ENCODE measurements at regions not wholly inside any gene's neighbourhood (a gene's known extent, or its start where the extent isn't known, plus 50 kb on each side); places are given as distances from the start of the nearest gene placed in this dataset.

DNA sequence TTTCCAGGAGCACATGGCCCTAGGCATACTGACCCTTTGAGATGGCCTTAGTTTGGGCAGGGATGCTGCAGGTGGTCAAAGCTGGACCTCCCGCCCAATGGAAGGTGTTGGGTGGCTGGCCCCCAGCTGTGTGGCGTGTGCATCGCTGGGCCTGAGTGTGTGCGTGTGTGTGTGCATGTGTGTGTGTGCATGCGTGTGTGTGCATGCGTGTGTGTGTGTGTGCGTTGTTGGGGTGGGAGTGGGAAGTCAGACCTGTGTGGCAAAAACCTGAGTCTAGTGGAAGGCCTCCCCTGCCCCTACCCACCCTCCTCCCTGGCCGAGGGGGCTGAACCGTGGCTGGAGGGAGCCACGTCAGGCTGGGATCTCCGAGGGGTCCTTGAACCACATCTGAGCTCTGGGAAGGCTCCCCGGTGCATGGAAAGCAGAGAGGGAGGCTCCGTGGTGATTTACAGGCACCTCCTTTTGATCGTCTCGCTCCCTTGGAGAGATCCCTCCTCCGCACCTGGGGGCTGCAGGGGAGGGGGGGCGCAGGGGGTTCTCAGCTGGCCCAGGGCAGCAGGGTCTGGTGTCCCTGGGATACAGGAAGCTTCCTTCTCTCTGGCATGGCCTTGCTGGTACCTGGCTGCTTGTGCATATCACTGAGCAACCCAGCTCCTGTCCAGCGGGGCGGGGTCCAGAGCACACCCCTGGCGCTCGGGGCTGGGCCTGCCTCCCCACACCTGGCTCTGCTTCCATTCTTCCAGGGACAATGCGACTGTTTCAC, 124.7 kb upstream of the WNT4 start:
- TF ChIP-seq, protein P1, sequence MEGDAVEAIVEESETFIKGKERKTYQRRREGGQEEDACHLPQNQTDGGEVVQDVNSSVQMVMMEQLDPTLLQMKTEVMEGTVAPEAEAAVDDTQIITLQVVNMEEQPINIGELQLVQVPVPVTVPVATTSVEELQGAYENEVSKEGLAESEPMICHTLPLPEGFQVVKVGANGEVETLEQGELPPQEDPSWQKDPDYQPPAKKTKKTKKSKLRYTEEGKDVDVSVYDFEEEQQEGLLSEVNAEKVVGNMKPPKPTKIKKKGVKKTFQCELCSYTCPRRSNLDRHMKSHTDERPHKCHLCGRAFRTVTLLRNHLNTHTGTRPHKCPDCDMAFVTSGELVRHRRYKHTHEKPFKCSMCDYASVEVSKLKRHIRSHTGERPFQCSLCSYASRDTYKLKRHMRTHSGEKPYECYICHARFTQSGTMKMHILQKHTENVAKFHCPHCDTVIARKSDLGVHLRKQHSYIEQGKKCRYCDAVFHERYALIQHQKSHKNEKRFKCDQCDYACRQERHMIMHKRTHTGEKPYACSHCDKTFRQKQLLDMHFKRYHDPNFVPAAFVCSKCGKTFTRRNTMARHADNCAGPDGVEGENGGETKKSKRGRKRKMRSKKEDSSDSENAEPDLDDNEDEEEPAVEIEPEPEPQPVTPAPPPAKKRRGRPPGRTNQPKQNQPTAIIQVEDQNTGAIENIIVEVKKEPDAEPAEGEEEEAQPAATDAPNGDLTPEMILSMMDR (conservative IDR thresholded peaks at IDR 0.05): no peak
- H3K4me3 Mint-ChIP-seq: no peak overlapping the region
- H3K9me3 Mint-ChIP-seq: no peaks in the 10 kb centered on the region
- no peak overlapping the region for H3K27ac Mint-ChIP-seq
- no peaks in the 10 kb centered on the region for H3K27me3 Mint-ChIP-seq
- peaks cover 26% of the 10 kb centered on the region for H3K4me1 Mint-ChIP-seq (ENCODE audit: unreplicated experiment)
- no peaks in the 10 kb centered on the region for H3K36me3 Mint-ChIP-seq
- DNase-seq (ENCODE audit: extremely low spot score, unreplicated experiment): no peak

DNA sequence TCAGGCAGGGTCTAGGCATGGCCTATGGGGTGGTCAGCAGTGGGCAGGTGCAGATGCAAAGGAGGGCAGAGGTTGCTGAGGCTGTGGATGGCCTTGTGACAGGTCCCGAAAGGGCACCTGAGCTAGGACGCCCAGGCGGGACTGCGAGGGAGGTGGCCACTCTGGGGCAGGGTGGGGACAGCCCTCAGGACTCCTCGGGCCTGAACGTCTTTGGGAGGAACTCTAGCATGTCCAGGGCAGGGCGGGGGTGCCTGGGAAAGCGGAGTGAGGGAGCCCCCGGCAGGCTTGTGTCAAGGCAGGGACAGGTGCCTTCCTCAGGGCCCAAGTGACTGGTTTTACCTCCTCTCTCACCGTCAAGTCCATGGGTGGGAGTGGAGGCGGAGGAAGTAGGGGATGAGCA, 125.4 kb upstream of the WNT4 start:
- H3K36me3 Mint-ChIP-seq: no peaks in the 10 kb centered on the region
- DNase-seq (ENCODE audit: extremely low spot score, unreplicated experiment): no peak
- no peaks in the 10 kb centered on the region for H3K9me3 Mint-ChIP-seq
- no peak overlapping the region for H3K4me3 Mint-ChIP-seq
- H3K27ac Mint-ChIP-seq: peak overlapping the region; percentile 53
- H3K4me1 Mint-ChIP-seq (ENCODE audit: unreplicated experiment): peaks cover 26% of the 10 kb centered on the region
- H3K27me3 Mint-ChIP-seq: no peaks in the 10 kb centered on the region
- TF ChIP-seq, protein P1 (conservative IDR thresholded peaks at IDR 0.05): no peak

DNA sequence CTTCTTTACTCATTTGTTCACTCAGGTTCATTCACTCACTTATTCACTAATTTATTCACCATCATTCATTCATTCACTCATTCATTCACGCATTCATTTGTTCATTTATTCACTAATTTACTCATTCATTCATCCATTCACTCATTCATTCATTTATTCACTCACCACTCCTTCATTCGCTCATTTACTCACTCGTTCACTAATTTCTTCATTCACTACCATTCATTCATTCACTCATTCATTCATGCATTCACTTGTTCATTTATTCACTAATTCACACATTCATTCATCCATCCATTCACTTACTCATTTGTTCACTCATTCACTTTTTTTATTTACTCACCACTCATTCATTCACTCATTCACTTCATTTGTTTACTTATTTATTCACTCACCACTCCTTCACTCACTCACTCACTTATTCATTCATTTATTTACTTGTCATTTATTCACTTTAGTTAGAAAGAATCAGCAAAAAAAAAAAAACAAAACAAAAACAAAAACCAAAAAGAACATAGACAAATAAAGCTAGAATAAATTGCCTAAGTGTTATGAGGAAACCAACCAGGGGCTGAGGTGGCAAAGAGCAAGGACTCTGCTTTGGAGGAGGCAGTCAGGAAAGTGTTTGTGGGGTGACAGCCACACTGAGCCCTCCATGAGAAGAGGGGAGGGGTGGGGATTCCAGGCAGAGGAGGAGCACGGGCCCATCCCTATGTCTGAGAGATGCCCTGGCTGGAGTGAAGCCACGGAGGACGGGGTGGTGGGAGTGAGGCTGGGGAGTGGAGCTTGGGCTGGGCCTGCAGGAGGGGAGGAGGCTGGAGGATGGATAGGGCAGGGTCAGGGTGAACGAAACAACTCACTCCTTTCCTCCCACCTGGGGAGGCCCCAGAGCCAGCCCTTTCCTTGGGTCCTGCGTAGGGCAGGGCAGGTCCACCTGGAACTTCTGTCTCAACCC, 129.2 kb upstream of the WNT4 start:
- H3K4me1 Mint-ChIP-seq (ENCODE audit: unreplicated experiment): peaks cover 12% of the 10 kb centered on the region
- H3K27me3 Mint-ChIP-seq: no peaks in the 10 kb centered on the region
- TF ChIP-seq, protein P1 (conservative IDR thresholded peaks at IDR 0.05): no peak
- H3K36me3 Mint-ChIP-seq: no peaks in the 10 kb centered on the region
- no peak for DNase-seq (ENCODE audit: extremely low spot score, unreplicated experiment)
- H3K9me3 Mint-ChIP-seq: no peaks in the 10 kb centered on the region
- H3K4me3 Mint-ChIP-seq: no peak overlapping the region
- H3K27ac Mint-ChIP-seq: no peak overlapping the region

DNA sequence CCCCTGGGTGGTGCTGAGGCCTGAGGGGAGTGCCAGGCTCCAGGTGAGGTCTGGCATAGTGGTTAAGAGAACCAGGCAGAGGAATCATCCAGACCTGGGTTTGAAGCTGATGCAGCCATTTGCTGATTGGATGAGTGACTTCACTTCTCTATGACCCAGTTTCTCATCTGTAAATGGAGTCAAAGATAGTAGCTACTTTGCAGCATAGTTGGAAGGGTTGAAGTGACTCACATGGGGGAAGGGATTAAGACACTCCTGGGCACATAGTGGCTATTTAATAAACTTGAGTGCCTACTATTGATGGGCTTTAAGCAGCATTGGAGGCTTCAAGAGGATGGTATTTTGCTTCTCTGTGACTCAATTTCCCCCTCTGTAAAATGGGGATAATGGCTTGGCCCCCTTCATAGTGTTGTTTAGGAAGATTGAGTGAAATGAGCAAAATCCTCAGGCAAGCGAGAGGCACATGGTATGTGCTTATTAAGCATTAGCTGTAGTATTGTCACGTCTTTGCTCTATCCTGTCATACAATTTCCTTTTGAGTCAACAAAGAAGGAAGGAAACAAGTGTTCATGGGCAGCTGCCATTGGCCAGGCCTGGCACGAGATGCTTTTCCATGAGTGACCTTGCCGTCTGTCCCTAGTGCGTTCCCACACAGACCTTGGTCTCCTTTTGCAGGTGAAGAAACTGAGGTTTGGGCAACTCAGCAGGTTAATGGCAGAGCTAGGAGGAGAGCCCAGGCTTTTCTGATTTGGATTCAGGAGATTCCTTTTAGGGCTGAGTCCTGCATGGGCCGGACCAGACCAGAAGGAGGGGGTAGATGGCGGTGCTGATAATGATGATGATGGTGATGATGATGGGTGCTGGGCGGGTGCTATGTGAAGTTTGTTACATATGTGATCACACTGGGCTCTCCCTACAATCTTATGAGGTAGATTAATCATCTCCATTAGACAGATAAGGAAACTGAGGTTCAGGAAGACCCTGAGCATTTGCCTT, 131.1 kb upstream of the WNT4 start:
- H3K27ac Mint-ChIP-seq: peak overlapping the region; percentile 93
- H3K4me1 Mint-ChIP-seq (ENCODE audit: unreplicated experiment): peaks cover 12% of the 10 kb centered on the region

More for the DNA sequence above, 131.1 kb upstream of the WNT4 start:
- H3K36me3 Mint-ChIP-seq: no peaks in the 10 kb centered on the region
- no peaks in the 10 kb centered on the region for H3K9me3 Mint-ChIP-seq
- H3K4me3 Mint-ChIP-seq: no peak overlapping the region
- TF ChIP-seq, protein P1 (conservative IDR thresholded peaks at IDR 0.05): no peak
- no peaks in the 10 kb centered on the region for H3K27me3 Mint-ChIP-seq
- DNase-seq (ENCODE audit: extremely low spot score, unreplicated experiment): no peak
